ENCODE measurements at regions not wholly inside any gene's neighbourhood (a gene's known extent, or its start where the extent isn't known, plus 50 kb on each side); places are given as distances from the start of the nearest gene placed in this dataset.

- no peak for DNase-seq (ENCODE audit: low read depth, low spot score)
- Histone ChIP-seq H3K9ac (ENCODE audit: insufficient read length) (no peak overlapping the region), H3K4me3 (no peak overlapping the region), H3K27ac (no peak overlapping the region), H3K9me3 (ENCODE audit: low read depth, low read length) (no peaks in the 10 kb centered on the region), H3K36me3 (ENCODE audit: insufficient read depth, low read length) (no peaks in the 10 kb centered on the region)
- TF ChIP-seq FOXP2 (optimal IDR thresholded peaks at IDR 0.05; ENCODE audit: control extremely low read depth, extremely low read length, insufficient read depth) (no peak), POLR2AphosphoS5 (IDR thresholded peaks at IDR 0.05; ENCODE audit: borderline replicate concordance, low read depth, low read length) (no peak), EZH2 (IDR thresholded peaks at IDR 0.05) (no peak)
Observed at GRCh38 chr4:111022758-111023157, 399.9 kb upstream of the PITX2 start.

- no peak overlapping the region for H3K9ac ChIP-seq (ENCODE audit: insufficient read length)
- H3K4me3 ChIP-seq: no peak overlapping the region
- H3K36me3 ChIP-seq (ENCODE audit: insufficient read depth, low read length): no peaks in the 10 kb centered on the region
- H3K9me3 ChIP-seq (ENCODE audit: low read depth, low read length): no peaks in the 10 kb centered on the region
- no peak overlapping the region for H3K27ac ChIP-seq
- no peak for TF ChIP-seq POLR2AphosphoS5 (IDR thresholded peaks at IDR 0.05; ENCODE audit: borderline replicate concordance, low read depth, low read length)
- no peak for TF ChIP-seq FOXP2 (optimal IDR thresholded peaks at IDR 0.05; ENCODE audit: control extremely low read depth, extremely low read length, insufficient read depth)
- no peak for TF ChIP-seq EZH2 (IDR thresholded peaks at IDR 0.05)
- no peak for DNase-seq (ENCODE audit: low read depth, low spot score)
Observed at GRCh38 chr4:111027526-111027925, 404.6 kb upstream of the PITX2 start.

- Histone ChIP-seq H3K36me3 (ENCODE audit: insufficient read depth, low read length) (no peaks in the 10 kb centered on the region), H3K9me3 (ENCODE audit: low read depth, low read length) (no peaks in the 10 kb centered on the region), H3K27ac (no peak overlapping the region), H3K4me3 (no peak overlapping the region), H3K9ac (ENCODE audit: insufficient read length) (no peak overlapping the region)
- DNase-seq (ENCODE audit: low read depth, low spot score): no peak
- TF ChIP-seq EZH2 (IDR thresholded peaks at IDR 0.05) (no peak), POLR2AphosphoS5 (IDR thresholded peaks at IDR 0.05; ENCODE audit: borderline replicate concordance, low read depth, low read length) (no peak), FOXP2 (optimal IDR thresholded peaks at IDR 0.05; ENCODE audit: control extremely low read depth, extremely low read length, insufficient read depth) (no peak)
Observed at GRCh38 chr4:111028795-111029194, 405.9 kb upstream of the PITX2 start.

GRCh38 chr4:111031001-111031579, 408.2 kb upstream of the PITX2 start:
- no peak for DNase-seq (ENCODE audit: low read depth, low spot score)
- no peak overlapping the region for H3K27ac ChIP-seq
- no peaks in the 10 kb centered on the region for H3K9me3 ChIP-seq (ENCODE audit: low read depth, low read length)
- H3K4me3 ChIP-seq: no peak overlapping the region
- no peak overlapping the region for H3K9ac ChIP-seq (ENCODE audit: insufficient read length)
- H3K36me3 ChIP-seq (ENCODE audit: insufficient read depth, low read length): no peaks in the 10 kb centered on the region
- TF ChIP-seq EZH2 (IDR thresholded peaks at IDR 0.05) (no peak), FOXP2 (optimal IDR thresholded peaks at IDR 0.05; ENCODE audit: control extremely low read depth, extremely low read length, insufficient read depth) (no peak), POLR2AphosphoS5 (IDR thresholded peaks at IDR 0.05; ENCODE audit: borderline replicate concordance, low read depth, low read length) (no peak)

- Histone ChIP-seq H3K4me3 (no peak overlapping the region), H3K9me3 (ENCODE audit: low read depth, low read length) (no peaks in the 10 kb centered on the region), H3K9ac (ENCODE audit: insufficient read length) (no peak overlapping the region), H3K36me3 (ENCODE audit: insufficient read depth, low read length) (no peaks in the 10 kb centered on the region), H3K27ac (no peak overlapping the region)
- TF ChIP-seq POLR2AphosphoS5 (IDR thresholded peaks at IDR 0.05; ENCODE audit: borderline replicate concordance, low read depth, low read length) (no peak), FOXP2 (optimal IDR thresholded peaks at IDR 0.05; ENCODE audit: control extremely low read depth, extremely low read length, insufficient read depth) (no peak), EZH2 (IDR thresholded peaks at IDR 0.05) (no peak)
- no peak for DNase-seq (ENCODE audit: low read depth, low spot score)
Observed at GRCh38 chr4:111031596-111031995, 408.7 kb upstream of the PITX2 start.

- Histone ChIP-seq H3K36me3 (ENCODE audit: insufficient read depth, low read length) (no peaks in the 10 kb centered on the region), H3K9me3 (ENCODE audit: low read depth, low read length) (no peaks in the 10 kb centered on the region), H3K27ac (no peak overlapping the region), H3K9ac (ENCODE audit: insufficient read length) (no peak overlapping the region), H3K4me3 (no peak overlapping the region)
- no peak for TF ChIP-seq POLR2AphosphoS5 (IDR thresholded peaks at IDR 0.05; ENCODE audit: borderline replicate concordance, low read depth, low read length)
- no peak for TF ChIP-seq FOXP2 (optimal IDR thresholded peaks at IDR 0.05; ENCODE audit: control extremely low read depth, extremely low read length, insufficient read depth)
- TF ChIP-seq EZH2 (IDR thresholded peaks at IDR 0.05): no peak
- DNase-seq (ENCODE audit: low read depth, low spot score): no peak
Observed at GRCh38 chr4:111037591-111038360, 414.9 kb upstream of the PITX2 start.

GRCh38 chr4:111040904-111041303, 418.0 kb upstream of the PITX2 start:
- Histone ChIP-seq H3K4me3 (no peak overlapping the region), H3K9me3 (ENCODE audit: low read depth, low read length) (no peaks in the 10 kb centered on the region), H3K9ac (ENCODE audit: insufficient read length) (no peak overlapping the region), H3K36me3 (ENCODE audit: insufficient read depth, low read length) (no peaks in the 10 kb centered on the region), H3K27ac (no peak overlapping the region)
- TF ChIP-seq POLR2AphosphoS5 (IDR thresholded peaks at IDR 0.05; ENCODE audit: borderline replicate concordance, low read depth, low read length) (no peak), FOXP2 (optimal IDR thresholded peaks at IDR 0.05; ENCODE audit: control extremely low read depth, extremely low read length, insufficient read depth) (no peak), EZH2 (IDR thresholded peaks at IDR 0.05) (no peak)
- DNase-seq (ENCODE audit: low read depth, low spot score): no peak

- Histone ChIP-seq H3K4me3 (no peak overlapping the region), H3K27ac (no peak overlapping the region), H3K9ac (ENCODE audit: insufficient read length) (no peak overlapping the region), H3K9me3 (ENCODE audit: low read depth, low read length) (no peaks in the 10 kb centered on the region), H3K36me3 (ENCODE audit: insufficient read depth, low read length) (no peaks in the 10 kb centered on the region)
- TF ChIP-seq EZH2 (IDR thresholded peaks at IDR 0.05): no peak
- TF ChIP-seq FOXP2 (optimal IDR thresholded peaks at IDR 0.05; ENCODE audit: control extremely low read depth, extremely low read length, insufficient read depth): no peak
- TF ChIP-seq POLR2AphosphoS5 (IDR thresholded peaks at IDR 0.05; ENCODE audit: borderline replicate concordance, low read depth, low read length): no peak
- no peak for DNase-seq (ENCODE audit: low read depth, low spot score)
Observed at GRCh38 chr4:111043286-111043685, 420.4 kb upstream of the PITX2 start.

Data from SK-N-MC (cell line).